ENCODE measurements at regions not wholly inside any gene's neighbourhood (a gene's known extent, or its start where the extent isn't known, plus 50 kb on each side); places are given as distances from the start of the nearest gene placed in this dataset.

DNA sequence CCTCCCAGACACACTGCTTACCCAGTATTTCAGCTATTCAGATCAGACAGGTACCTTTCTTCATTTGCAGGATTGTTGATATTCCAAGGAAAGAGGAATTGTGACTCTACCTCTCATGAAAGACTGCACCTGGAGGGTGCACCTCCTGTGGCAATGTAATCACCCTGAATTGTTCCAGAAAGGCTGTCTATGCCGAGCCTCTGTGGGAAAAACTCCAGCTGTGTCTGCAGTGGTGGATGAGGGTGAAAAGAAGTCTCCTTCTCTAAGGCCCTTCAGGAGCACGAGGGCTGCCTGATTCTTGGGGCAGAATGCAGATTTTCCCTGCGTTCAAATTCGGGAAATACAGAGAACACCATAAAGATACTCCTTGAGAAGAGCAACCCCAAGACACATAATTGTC, 108.2 kb upstream of the ADAMTS3 start:
- H3K9me3 ChIP-seq (ENCODE audit: control insufficient read depth in 4 of 4, low read length in 3 of 4), result no peaks in the 10 kb centered on the region
- H3K27ac ChIP-seq (ENCODE audit: low read depth in 1 of 2, low read length in 2 of 2), result no peak overlapping the region
- TF ChIP-seq, protein P1, sequence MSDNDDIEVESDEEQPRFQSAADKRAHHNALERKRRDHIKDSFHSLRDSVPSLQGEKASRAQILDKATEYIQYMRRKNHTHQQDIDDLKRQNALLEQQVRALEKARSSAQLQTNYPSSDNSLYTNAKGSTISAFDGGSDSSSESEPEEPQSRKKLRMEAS (IDR thresholded peaks at IDR 0.05), result no peak
- TF ChIP-seq, protein P2, sequence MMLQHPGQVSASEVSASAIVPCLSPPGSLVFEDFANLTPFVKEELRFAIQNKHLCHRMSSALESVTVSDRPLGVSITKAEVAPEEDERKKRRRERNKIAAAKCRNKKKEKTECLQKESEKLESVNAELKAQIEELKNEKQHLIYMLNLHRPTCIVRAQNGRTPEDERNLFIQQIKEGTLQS (IDR thresholded peaks at IDR 0.05), result no peak
- H3K9ac ChIP-seq (ENCODE audit: low read depth in 1 of 2, low read length in 2 of 2), result no peak overlapping the region
- 66% methylated on average over 4 of the region's 4 CpGs for WGBS
- no peaks in the 10 kb centered on the region for H3K4me1 ChIP-seq (ENCODE audit: control insufficient read depth in 4 of 4, insufficient read depth in 4 of 4, low read length in 3 of 4)
- H3K4me3 ChIP-seq (ENCODE audit: low read depth in 1 of 3, low read length in 3 of 3), result no peak overlapping the region
- H3K27me3 ChIP-seq (ENCODE audit: control insufficient read depth in 4 of 4, insufficient read depth in 4 of 4, low read length in 3 of 4), result no peaks in the 10 kb centered on the region
- DNase-seq (ENCODE audit: low spot score), result no peak
- H3K36me3 ChIP-seq (ENCODE audit: control insufficient read depth in 4 of 4, insufficient read depth in 3 of 4, low read depth in 1 of 4, low read length in 3 of 4), result no peaks in the 10 kb centered on the region

- H3K9me3 ChIP-seq (ENCODE audit: control insufficient read depth in 4 of 4, low read length in 3 of 4), result no peaks in the 10 kb centered on the region
- no peaks in the 10 kb centered on the region for H3K27me3 ChIP-seq (ENCODE audit: control insufficient read depth in 4 of 4, insufficient read depth in 4 of 4, low read length in 3 of 4)
- H3K9ac ChIP-seq (ENCODE audit: low read depth in 1 of 2, low read length in 2 of 2), result no peak overlapping the region
- no peak overlapping the region for H3K4me3 ChIP-seq (ENCODE audit: low read depth in 1 of 3, low read length in 3 of 3)
- TF ChIP-seq ZBTB33 (IDR thresholded peaks at IDR 0.05) (no peak), NR2F2 (IDR thresholded peaks at IDR 0.05) (no peak)
- H3K27ac ChIP-seq (ENCODE audit: low read depth in 1 of 2, low read length in 2 of 2), result no peak overlapping the region
- 95% methylated on average over 3 of the region's 3 CpGs for WGBS
- H3K4me1 ChIP-seq (ENCODE audit: control insufficient read depth in 4 of 4, insufficient read depth in 4 of 4, low read length in 3 of 4), result no peaks in the 10 kb centered on the region
- DNase-seq (ENCODE audit: low spot score), result no peak
- no peaks in the 10 kb centered on the region for H3K36me3 ChIP-seq (ENCODE audit: control insufficient read depth in 4 of 4, insufficient read depth in 3 of 4, low read depth in 1 of 4, low read length in 3 of 4)
These were observed 103.0 kb upstream of the ADAMTS3 start for GRCh38 chr4:72671980-72672379.

- WGBS, result 77% methylated on average over 4 of the region's 4 CpGs
- Histone ChIP-seq H3K4me3 (ENCODE audit: low read depth in 1 of 3, low read length in 3 of 3) (no peak overlapping the region), H3K9me3 (ENCODE audit: control insufficient read depth in 4 of 4, low read length in 3 of 4) (no peaks in the 10 kb centered on the region), H3K9ac (ENCODE audit: low read depth in 1 of 2, low read length in 2 of 2) (no peak overlapping the region), H3K4me1 (ENCODE audit: control insufficient read depth in 4 of 4, insufficient read depth in 4 of 4, low read length in 3 of 4) (no peaks in the 10 kb centered on the region), H3K27me3 (ENCODE audit: control insufficient read depth in 4 of 4, insufficient read depth in 4 of 4, low read length in 3 of 4) (no peaks in the 10 kb centered on the region), H3K36me3 (ENCODE audit: control insufficient read depth in 4 of 4, insufficient read depth in 3 of 4, low read depth in 1 of 4, low read length in 3 of 4) (no peaks in the 10 kb centered on the region), H3K27ac (ENCODE audit: low read depth in 1 of 2, low read length in 2 of 2) (no peak overlapping the region)
- DNase-seq (ENCODE audit: low spot score), result no peak
- TF ChIP-seq, protein P3, sequence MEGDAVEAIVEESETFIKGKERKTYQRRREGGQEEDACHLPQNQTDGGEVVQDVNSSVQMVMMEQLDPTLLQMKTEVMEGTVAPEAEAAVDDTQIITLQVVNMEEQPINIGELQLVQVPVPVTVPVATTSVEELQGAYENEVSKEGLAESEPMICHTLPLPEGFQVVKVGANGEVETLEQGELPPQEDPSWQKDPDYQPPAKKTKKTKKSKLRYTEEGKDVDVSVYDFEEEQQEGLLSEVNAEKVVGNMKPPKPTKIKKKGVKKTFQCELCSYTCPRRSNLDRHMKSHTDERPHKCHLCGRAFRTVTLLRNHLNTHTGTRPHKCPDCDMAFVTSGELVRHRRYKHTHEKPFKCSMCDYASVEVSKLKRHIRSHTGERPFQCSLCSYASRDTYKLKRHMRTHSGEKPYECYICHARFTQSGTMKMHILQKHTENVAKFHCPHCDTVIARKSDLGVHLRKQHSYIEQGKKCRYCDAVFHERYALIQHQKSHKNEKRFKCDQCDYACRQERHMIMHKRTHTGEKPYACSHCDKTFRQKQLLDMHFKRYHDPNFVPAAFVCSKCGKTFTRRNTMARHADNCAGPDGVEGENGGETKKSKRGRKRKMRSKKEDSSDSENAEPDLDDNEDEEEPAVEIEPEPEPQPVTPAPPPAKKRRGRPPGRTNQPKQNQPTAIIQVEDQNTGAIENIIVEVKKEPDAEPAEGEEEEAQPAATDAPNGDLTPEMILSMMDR (IDR thresholded peaks at IDR 0.05; ENCODE audit: low read depth, low read length, missing input control), result no peak
- TF ChIP-seq JUND (IDR thresholded peaks at IDR 0.05) (no peak), NR2F2 (IDR thresholded peaks at IDR 0.05) (no peak), HNF4G (IDR thresholded peaks at IDR 0.05) (no peak), GABPA (IDR thresholded peaks at IDR 0.05 in 1 of 2, conservative IDR thresholded peaks at IDR 0.05 in 1 of 2) (no peak), ZBTB33 (IDR thresholded peaks at IDR 0.05) (no peak), EGR1 (IDR thresholded peaks at IDR 0.05; ENCODE audit: low read depth in 2 of 2) (no peak)
These were observed 101.5 kb upstream of the ADAMTS3 start for GRCh38 chr4:72670521-72670920.
